Lung (tissue), 11 donors: ENCODE measurements at regions not wholly inside any gene's neighbourhood (a gene's known extent, or its start where the extent isn't known, plus 50 kb on each side); places are given as distances from the start of the nearest gene placed in this dataset.

Experiments
- ATAC-seq: fragments of 200-7000 bp; cut with Tn5 transposase; one replicate; pipeline ENCODE4 v1.9.1; 2020; ENCODE audit warnings: moderate number of reproducible peaks; ENCODE audit not compliant: insufficient read depth, low FRiP score
- DNase-seq, 3 donors: peaks; one replicate each; pipeline ENCODE4 v3.0.0-alpha.2; 2013 to 2017
- H3K27ac ChIP-seq, 2 donors: one replicate each; pipeline ENCODE4 v1.5.1; 2013; ENCODE audit warnings: mild to moderate bottlenecking in 2 of 2, moderate library complexity in 2 of 2, control low read depth in 1 of 2, inconsistent platforms in 1 of 2, low read depth in 1 of 2, low read length in 1 of 2
- H3K27me3 ChIP-seq, 3 donors: one replicate each; pipeline ENCODE4 v1.5.1; 2013; ENCODE audit warnings: low read length in 2 of 3; ENCODE audit not compliant: control insufficient read depth in 3 of 3, insufficient read depth in 3 of 3
- H3K36me3 ChIP-seq, 4 donors: one replicate each; pipeline ENCODE4 v1.5.1; 2013; ENCODE audit warnings: low read length in 4 of 4, mild to moderate bottlenecking in 1 of 4, moderate library complexity in 1 of 4; ENCODE audit not compliant: control insufficient read depth in 4 of 4, insufficient read depth in 4 of 4
- H3K4me1 ChIP-seq, 5 donors: one replicate each; pipeline ENCODE4 v1.5.1; 2013; ENCODE audit warnings: low read length in 5 of 5, mild to moderate bottlenecking in 2 of 5, moderate library complexity in 1 of 5; ENCODE audit not compliant: control insufficient read depth in 5 of 5, insufficient read depth in 5 of 5
- H3K4me3 ChIP-seq: one replicate; pipeline ENCODE4 v1.5.1; 2013; ENCODE audit warnings: mild to moderate bottlenecking, control low read depth, moderate library complexity
- H3K9ac ChIP-seq, 2 donors: one replicate each; pipeline ENCODE4 v1.5.1; 2013; ENCODE audit warnings: low read length in 2 of 2, control low read depth in 1 of 2; ENCODE audit not compliant: insufficient read depth in 1 of 2
- H3K9me3 ChIP-seq, 4 donors: one replicate each; pipeline ENCODE4 v1.5.1; 2013; ENCODE audit warnings: low read length in 3 of 4, mild to moderate bottlenecking in 1 of 4, moderate library complexity in 1 of 4; ENCODE audit not compliant: control insufficient read depth in 4 of 4, insufficient read depth in 3 of 4
- WGBS, 2 donors: extraction: QIAGEN DNeasy Blood & Tissue Kit; methylation state at CpG; one replicate each; pipeline ENCODE4 v1.1.7; 2013; 5-methylcytosine and 5-hydroxymethylcytosine counted together
- TF ChIP-seq, protein P1 (sequence below): IDR thresholded peaks from 2 replicates; pipeline ENCODE4 v1.5.1; 2012; ENCODE audit warnings: mild to moderate bottlenecking; ENCODE audit errors: control extremely low read depth, extremely low read depth
- donor health status: control.
- donor health status: control.
- donor health status: Bipolar disorder and iron deficiency.
- donor health status: healthy.
- donor health status: DM: yes; HTN: yes; CAD: no.

DNA sequence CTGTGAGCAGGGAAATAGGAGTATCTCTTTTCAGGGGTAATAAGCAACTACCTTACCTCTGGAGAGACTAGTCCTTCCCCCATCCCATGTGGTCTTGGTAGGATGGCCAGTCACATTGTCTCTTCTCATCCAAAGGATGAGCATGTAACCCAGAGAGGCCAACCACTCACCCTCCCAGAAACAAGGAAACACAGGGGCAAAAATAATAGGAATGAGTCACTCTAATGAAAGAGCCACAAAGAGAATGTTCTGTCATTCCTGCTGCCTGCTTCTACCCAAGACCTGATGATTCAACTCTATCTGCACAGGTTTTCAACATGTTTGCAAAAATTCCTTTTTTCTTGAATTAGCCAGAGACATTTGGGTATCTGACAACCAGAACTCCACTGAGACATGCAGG is 99.3 kb upstream of the NFE2L3 start:
- Histone ChIP-seq H3K27me3 (no peaks in the 10 kb centered on the region), H3K9me3 (peaks cover 0 to 8% (median 1%) of the 10 kb centered on the region in 4 donors), H3K36me3 (no peaks in the 10 kb centered on the region), H3K4me1 (no peaks in the 10 kb centered on the region), H3K9ac (no peak overlapping the region), H3K4me3 (no peak overlapping the region), H3K27ac (no peak overlapping the region)
- DNase-seq = no peak
- TF ChIP-seq, protein P1, sequence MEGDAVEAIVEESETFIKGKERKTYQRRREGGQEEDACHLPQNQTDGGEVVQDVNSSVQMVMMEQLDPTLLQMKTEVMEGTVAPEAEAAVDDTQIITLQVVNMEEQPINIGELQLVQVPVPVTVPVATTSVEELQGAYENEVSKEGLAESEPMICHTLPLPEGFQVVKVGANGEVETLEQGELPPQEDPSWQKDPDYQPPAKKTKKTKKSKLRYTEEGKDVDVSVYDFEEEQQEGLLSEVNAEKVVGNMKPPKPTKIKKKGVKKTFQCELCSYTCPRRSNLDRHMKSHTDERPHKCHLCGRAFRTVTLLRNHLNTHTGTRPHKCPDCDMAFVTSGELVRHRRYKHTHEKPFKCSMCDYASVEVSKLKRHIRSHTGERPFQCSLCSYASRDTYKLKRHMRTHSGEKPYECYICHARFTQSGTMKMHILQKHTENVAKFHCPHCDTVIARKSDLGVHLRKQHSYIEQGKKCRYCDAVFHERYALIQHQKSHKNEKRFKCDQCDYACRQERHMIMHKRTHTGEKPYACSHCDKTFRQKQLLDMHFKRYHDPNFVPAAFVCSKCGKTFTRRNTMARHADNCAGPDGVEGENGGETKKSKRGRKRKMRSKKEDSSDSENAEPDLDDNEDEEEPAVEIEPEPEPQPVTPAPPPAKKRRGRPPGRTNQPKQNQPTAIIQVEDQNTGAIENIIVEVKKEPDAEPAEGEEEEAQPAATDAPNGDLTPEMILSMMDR = no peak
- no peak for ATAC-seq

GRCh38 chr7:26054386-26054785 is 97.6 kb upstream of the NFE2L3 start:
- H3K4me3 ChIP-seq = no peak overlapping the region
- no peak overlapping the region for H3K27ac ChIP-seq
- WGBS, 2 donors = 89 to 94% methylated on average over 3 of the region's 3 CpGs
- DNase-seq (no peak), ATAC-seq (no peak)
- H3K9ac ChIP-seq = no peak overlapping the region
- no peaks in the 10 kb centered on the region for H3K36me3 ChIP-seq
- H3K9me3 ChIP-seq = peaks cover 0 to 8% (median 1%) of the 10 kb centered on the region in 4 donors
- H3K4me1 ChIP-seq = peaks cover 0 to 2% (median 0%) of the 10 kb centered on the region in 5 donors
- no peaks in the 10 kb centered on the region for H3K27me3 ChIP-seq
- TF ChIP-seq, protein P1 = no peak

DNA sequence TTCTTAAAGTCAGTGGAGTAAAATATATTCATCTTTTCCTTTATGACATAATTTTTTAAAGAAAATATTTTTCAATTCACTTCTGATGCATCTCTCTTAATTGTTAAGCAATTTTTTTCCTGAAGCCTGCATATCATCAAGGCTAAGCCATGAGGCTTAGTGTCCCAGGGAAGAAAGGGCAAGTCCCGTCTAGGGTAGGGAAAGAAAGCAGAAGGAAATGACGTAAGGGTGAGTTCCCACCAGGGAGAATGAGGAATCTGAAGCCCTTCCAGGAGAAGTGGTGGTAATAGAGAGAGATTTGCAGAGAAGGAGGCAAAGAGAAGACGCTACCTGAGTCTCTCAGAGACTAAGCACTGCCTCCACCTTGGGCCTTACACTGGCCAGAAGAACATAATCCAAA is 96.8 kb upstream of the NFE2L3 start:
- H3K9me3 ChIP-seq = peaks cover 0 to 8% (median 1%) of the 10 kb centered on the region in 4 donors
- no peaks in the 10 kb centered on the region for H3K27me3 ChIP-seq
- ATAC-seq = no peak
- peaks cover 0 to 2% (median 0%) of the 10 kb centered on the region in 5 donors for H3K4me1 ChIP-seq
- no peak overlapping the region for H3K4me3 ChIP-seq
- no peak for DNase-seq
- no peak overlapping the region for H3K27ac ChIP-seq
- TF ChIP-seq, protein P1 = no peak
- WGBS, 2 donors = 71 to 80% methylated on average over 3 of the region's 3 CpGs
- no peak overlapping the region for H3K9ac ChIP-seq
- no peaks in the 10 kb centered on the region for H3K36me3 ChIP-seq
